ENCODE measurements at regions not wholly inside any gene's neighbourhood (a gene's known extent, or its start where the extent isn't known, plus 50 kb on each side); places are given as distances from the start of the nearest gene placed in this dataset.
"Not testable (repeated sequence)": the region's sequence is repeated elsewhere in the genome, so short reads cannot be mapped to it uniquely, and the experiment has no call there.

GRCh38 chr5:176029445-176029844, 61.3 kb upstream of the THOC3 start:
- not testable (repeated sequence) for TF ChIP-seq POLR2AphosphoS5 (IDR thresholded peaks at IDR 0.05; ENCODE audit: low read depth, low read length); TCF7L2 (IDR thresholded peaks at IDR 0.05; ENCODE audit: low read depth, low read length); CTCF (IDR thresholded peaks at IDR 0.05); REST (IDR thresholded peaks at IDR 0.05; ENCODE audit: insufficient read depth in 1 of 2, low read depth in 2 of 2, low read length in 1 of 2)

Measured in Panc1 (cell line).